Small intestine (tissue), 7 donors: ENCODE measurements at regions not wholly inside any gene's neighbourhood (a gene's known extent, or its start where the extent isn't known, plus 50 kb on each side); places are given as distances from the start of the nearest gene placed in this dataset.

Experiments
- DNase-seq, 2 donors: peaks; one replicate each; pipeline versions ENCODE4 v3.0.0 to v3.0.0-alpha.2; 2013
- FAIRE-seq: peaks from 2 replicates; lab custom pipeline; 2012; peaks lifted over from hg19 to GRCh38; lab: Jason Lieb, UNC
- H3K27ac ChIP-seq, 3 donors: one replicate each; pipeline ENCODE4 v1.5.1; 2013; ENCODE audit warnings: low read length in 2 of 3, mild to moderate bottlenecking in 2 of 3, control low read depth in 1 of 3, inconsistent platforms in 1 of 3, low read depth in 1 of 3, moderate library complexity in 1 of 3
- H3K27me3 ChIP-seq, 3 donors: one replicate each; pipeline ENCODE4 v1.6.1; 2013; ENCODE audit warnings: low read length in 3 of 3, inconsistent platforms in 1 of 3; ENCODE audit not compliant: control insufficient read depth in 3 of 3, insufficient read depth in 3 of 3
- H3K36me3 ChIP-seq, 3 donors: one replicate each; pipeline ENCODE4 v1.6.1; 2013; ENCODE audit warnings: low read length in 3 of 3, inconsistent platforms in 1 of 3, low read depth in 1 of 3, mild to moderate bottlenecking in 1 of 3, moderate library complexity in 1 of 3; ENCODE audit not compliant: control insufficient read depth in 3 of 3, insufficient read depth in 2 of 3
- H3K4me1 ChIP-seq, 3 donors: one replicate each; pipeline ENCODE4 v1.6.1; 2013; ENCODE audit warnings: low read length in 2 of 3, inconsistent platforms in 1 of 3, low read depth in 1 of 3, mild to moderate bottlenecking in 1 of 3, moderate library complexity in 1 of 3; ENCODE audit not compliant: control insufficient read depth in 3 of 3, insufficient read depth in 2 of 3
- H3K4me3 ChIP-seq, 3 donors: one replicate each; pipeline ENCODE4 v1.5.1; 2013; ENCODE audit warnings: low read length in 3 of 3, control low read depth in 1 of 3, inconsistent platforms in 1 of 3, low read depth in 1 of 3, mild to moderate bottlenecking in 1 of 3, moderate library complexity in 1 of 3
- H3K9me3 ChIP-seq, 2 donors: one replicate each; pipeline ENCODE4 v1.6.1; 2013; ENCODE audit warnings: low read depth in 1 of 2, low read length in 1 of 2; ENCODE audit not compliant: control insufficient read depth in 2 of 2, insufficient read depth in 1 of 2
- WGBS, 3 donors: extraction: QIAGEN DNeasy Blood & Tissue Kit; methylation state at CpG; one replicate each; pipeline ENCODE4 v1.1.7; 2013; 5-methylcytosine and 5-hydroxymethylcytosine counted together
- donor health status: healthy with polysubstance abuse.
- donor health status: control.
- donor health status: control.
- donor health status: Bipolar disorder and iron deficiency.
- donor health status: healthy.

DNA sequence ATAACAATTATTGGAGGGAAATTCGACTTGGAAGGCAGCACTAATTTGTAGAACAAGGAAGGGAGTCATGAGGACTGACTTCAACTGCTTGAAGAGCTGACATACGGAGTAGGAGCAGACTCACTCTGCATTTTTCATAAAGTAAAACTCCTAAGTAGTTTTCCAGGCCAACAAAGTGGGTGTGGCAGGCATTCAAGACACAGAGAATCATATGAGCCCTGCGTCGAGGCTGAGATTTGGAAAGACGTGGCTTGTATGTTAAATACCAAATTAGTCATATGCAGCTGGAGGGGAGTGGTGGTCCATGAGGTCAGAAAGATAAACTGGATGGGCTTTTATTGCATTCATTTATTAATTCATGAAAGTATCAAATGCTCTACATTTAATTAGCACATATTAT lies 255.7 kb upstream of the JUN start:
- 78 to 90% (median 87%) methylated on average over 5 of the region's 5 CpGs for WGBS, 3 donors
- FAIRE-seq, result no peak

DNA sequence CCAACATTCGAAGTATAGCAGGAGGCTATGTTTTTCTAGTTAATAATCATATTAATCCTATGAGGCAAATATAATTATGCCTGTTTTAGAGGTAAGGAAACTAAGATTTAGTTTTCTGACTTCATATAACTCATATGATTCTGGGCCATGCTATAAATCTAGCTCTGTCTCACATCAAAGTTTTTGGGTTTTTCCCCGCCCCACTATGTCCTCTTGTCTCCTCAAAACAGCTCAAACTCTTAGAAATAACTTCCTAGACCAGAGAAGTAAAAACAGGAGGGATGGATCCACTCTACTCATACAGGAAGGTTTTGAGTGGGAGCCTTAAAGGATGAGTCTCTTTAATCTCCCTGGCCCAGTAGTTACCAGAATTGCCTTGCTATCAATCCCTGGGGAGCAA lies 256.4 kb upstream of the FGGY start:
- Histone ChIP-seq H3K4me3 (no peak overlapping the region), H3K27me3 (no peaks in the 10 kb centered on the region), H3K9me3 (no peaks in the 10 kb centered on the region), H3K36me3 (no peaks in the 10 kb centered on the region), H3K27ac (no peak overlapping the region), H3K4me1 (peaks cover 2 to 29% (median 14%) of the 10 kb centered on the region in 3 donors)
- FAIRE-seq (no peak), DNase-seq (no peak)
- WGBS, 3 donors, result 90 to 94% (median 91%) methylated on average over 2 of the region's 2 CpGs

More for the DNA sequence above, 255.7 kb upstream of the JUN start:
- Histone ChIP-seq H3K27ac (no peak overlapping the region), H3K9me3 (no peaks in the 10 kb centered on the region), H3K27me3 (no peaks in the 10 kb centered on the region), H3K4me3 (no peak overlapping the region), H3K36me3 (no peaks in the 10 kb centered on the region), H3K4me1 (peaks cover 2 to 23% (median 9%) of the 10 kb centered on the region in 3 donors)
- DNase-seq, result no peak

- WGBS, 3 donors, result 78 to 89% (median 84%) methylated on average over 5 of the region's 5 CpGs
- Histone ChIP-seq H3K27me3 (no peaks in the 10 kb centered on the region), H3K4me1 (peaks cover 2 to 34% (median 18%) of the 10 kb centered on the region in 3 donors), H3K4me3 (no peak overlapping the region), H3K27ac (no peak overlapping the region), H3K36me3 (no peaks in the 10 kb centered on the region), H3K9me3 (no peaks in the 10 kb centered on the region)
- FAIRE-seq, result no peak
- no peak for DNase-seq
Measured at GRCh38 chr1:59041646-59042277, 255.1 kb upstream of the FGGY start.

DNA sequence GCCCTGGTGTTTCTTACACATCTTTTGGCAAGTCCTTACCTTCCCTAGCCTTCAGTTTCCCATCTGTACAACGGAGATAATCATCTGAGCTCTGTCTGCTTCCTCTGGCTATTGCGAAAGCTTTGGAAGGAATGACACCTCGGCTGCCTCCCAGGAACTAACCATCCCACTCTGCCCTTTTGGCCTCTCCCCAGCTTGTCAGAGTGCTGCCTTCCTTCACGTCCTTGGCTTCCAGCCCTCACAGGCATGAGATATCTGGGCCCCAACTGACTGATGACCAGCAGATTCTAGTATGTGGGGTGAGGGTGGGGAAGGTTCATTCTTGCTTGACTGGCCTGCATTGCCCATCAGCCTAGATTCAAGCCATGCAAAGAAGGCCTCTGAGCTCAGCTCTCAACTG lies 253.1 kb upstream of the FGGY start:
- Histone ChIP-seq H3K27me3 (no peaks in the 10 kb centered on the region), H3K4me1 (peaks cover 4 to 38% (median 22%) of the 10 kb centered on the region in 3 donors), H3K36me3 (no peaks in the 10 kb centered on the region), H3K4me3 (no peak overlapping the region), H3K9me3 (peaks cover 0 to 3% of the 10 kb centered on the region in 2 donors), H3K27ac (peak overlapping the region in 2 of 3 donors; percentile 19 to 76)
- FAIRE-seq (no peak), DNase-seq (peak; percentile 91 to 94)
- WGBS, 3 donors, result 7 to 40% (median 33%) methylated on average over 4 of the region's 4 CpGs

DNA sequence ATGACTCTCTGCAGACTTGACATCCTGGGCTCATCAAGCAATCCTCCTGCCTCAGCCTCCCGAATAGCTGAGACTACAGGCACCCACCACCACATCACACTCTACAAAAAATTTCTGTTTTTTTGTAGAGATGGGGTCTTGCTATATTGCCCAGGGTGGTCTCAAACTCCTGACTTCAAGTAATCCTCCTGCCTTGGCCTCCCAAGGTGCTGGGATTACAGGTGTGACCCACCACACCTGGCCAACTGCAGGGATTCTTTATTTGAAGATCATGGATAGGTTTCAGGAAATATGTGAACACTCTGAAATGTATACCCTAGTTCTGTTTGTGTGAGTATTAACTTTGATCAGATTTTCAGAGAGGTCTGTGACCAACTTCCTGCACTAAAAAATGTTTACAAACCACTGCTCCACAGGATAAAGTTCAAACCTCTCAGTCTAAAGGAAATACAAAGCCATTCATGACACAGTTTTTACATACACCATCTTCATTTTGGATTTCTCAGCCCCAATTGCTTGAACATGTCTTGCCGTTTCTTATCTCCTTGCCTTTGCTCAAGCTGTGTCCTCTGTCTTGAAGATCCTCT lies 252.3 kb upstream of the FGGY start:
- H3K4me3 ChIP-seq, result no peak overlapping the region
- no peak for FAIRE-seq
- peak; percentile 56 to 59 for DNase-seq
- peaks cover 4 to 38% (median 22%) of the 10 kb centered on the region in 3 donors for H3K4me1 ChIP-seq
- H3K27me3 ChIP-seq, result no peaks in the 10 kb centered on the region
- peaks cover 0 to 9% of the 10 kb centered on the region in 2 donors for H3K9me3 ChIP-seq
- H3K27ac ChIP-seq, result peak overlapping the region; percentile 66 to 76 (median 71)
- WGBS, 3 donors, result 68 to 84% (median 75%) methylated on average over 2 of the region's 2 CpGs
- no peaks in the 10 kb centered on the region for H3K36me3 ChIP-seq

- Histone ChIP-seq H3K36me3 (no peaks in the 10 kb centered on the region), H3K9me3 (peaks cover 0 to 9% of the 10 kb centered on the region in 2 donors), H3K4me1 (peaks cover 4 to 38% (median 22%) of the 10 kb centered on the region in 3 donors), H3K27me3 (no peaks in the 10 kb centered on the region), H3K4me3 (no peak overlapping the region), H3K27ac (peak overlapping the region; percentile 66 to 76 (median 71))
- no peak for DNase-seq
- WGBS, 3 donors, result 60 to 63% (median 63%) methylated on average over 3 of the region's 3 CpGs
- no peak for FAIRE-seq
Measured at GRCh38 chr1:59045137-59045536, 251.8 kb upstream of the FGGY start.

DNA sequence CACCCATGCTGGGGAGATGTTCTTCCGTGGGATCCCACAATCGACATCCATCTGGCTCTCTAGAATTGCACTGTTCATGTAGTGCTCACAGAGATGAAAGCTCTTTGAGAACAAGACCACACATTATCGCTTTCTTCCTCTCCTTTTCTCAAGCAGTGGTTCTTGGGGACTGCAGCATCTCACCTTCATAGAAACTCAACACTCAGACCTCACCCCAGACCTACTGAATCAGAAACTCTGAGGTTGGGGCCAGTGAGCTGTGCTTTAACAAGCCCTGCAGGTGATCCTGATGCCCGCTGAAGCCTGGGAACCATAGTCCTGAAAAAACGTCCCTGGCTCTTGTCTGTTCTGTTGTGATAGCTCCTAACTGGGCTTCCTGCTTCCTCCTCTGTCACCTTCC lies 251.3 kb upstream of the FGGY start:
- FAIRE-seq, result no peak
- no peak for DNase-seq
- Histone ChIP-seq H3K27me3 (no peaks in the 10 kb centered on the region), H3K9me3 (peaks cover 0 to 9% of the 10 kb centered on the region in 2 donors), H3K4me3 (no peak overlapping the region), H3K4me1 (peaks cover 4 to 38% (median 22%) of the 10 kb centered on the region in 3 donors), H3K36me3 (no peaks in the 10 kb centered on the region), H3K27ac (peak overlapping the region in 2 of 3 donors; percentile 48 to 66)
- WGBS, 3 donors, result 64 to 85% (median 83%) methylated on average over 5 of the region's 5 CpGs

- H3K27ac ChIP-seq, result peak overlapping the region in 1 of 3 donors; percentile 80
- no peak for FAIRE-seq
Measured at GRCh38 chr1:59046134-59046533, 250.8 kb upstream of the FGGY start.

More at GRCh38 chr1:59046134-59046533, 250.8 kb upstream of the FGGY start:
- Histone ChIP-seq H3K36me3 (no peaks in the 10 kb centered on the region), H3K4me3 (no peak overlapping the region), H3K27me3 (no peaks in the 10 kb centered on the region), H3K9me3 (peaks cover 0 to 9% of the 10 kb centered on the region in 2 donors), H3K4me1 (peaks cover 4 to 38% (median 22%) of the 10 kb centered on the region in 3 donors)
- whole genome bisulfite sequencing, 3 donors, result 83 to 91% (median 87%) methylated on average over 2 of the region's 2 CpGs
- DNase-seq, result no peak
